Epidermal melanocyte (primary cell): ENCODE measurements at regions not wholly inside any gene's neighbourhood (a gene's known extent, or its start where the extent isn't known, plus 50 kb on each side); places are given as distances from the start of the nearest gene placed in this dataset.
"Not testable (repeated sequence)": the region's sequence is repeated elsewhere in the genome, so short reads cannot be mapped to it uniquely, and the experiment has no call there.

Source experiments
- DNase-seq: peaks from one replicate; pipeline ENCODE4 v3.0.0; 2011; ENCODE audit warnings: low spot score; ENCODE audit not compliant: insufficient read length

- no peak for DNase-seq
Observed at GRCh38 chr2:7672027-7672684, 754.9 kb downstream of the RNF144A start.

DNA sequence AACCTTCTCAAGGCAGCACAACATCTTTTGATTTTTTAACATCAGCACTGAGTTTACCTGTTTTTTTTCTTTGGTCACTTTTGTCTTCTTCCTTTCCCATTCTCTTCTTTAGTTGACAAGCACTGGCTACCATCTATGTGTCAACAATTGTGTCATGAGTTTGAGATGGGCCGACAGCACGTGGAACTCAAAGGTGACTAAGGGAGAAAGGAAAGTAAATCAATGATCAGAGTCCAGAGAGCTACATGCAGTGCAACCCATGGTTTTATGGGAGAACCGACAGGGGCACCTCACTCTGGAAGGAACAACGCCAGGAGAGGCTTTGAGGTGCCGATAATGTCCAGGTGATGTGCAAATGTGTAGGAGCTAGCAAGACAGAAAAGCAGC is 755.5 kb downstream of the RNF144A start:
- no peak for DNase-seq

DNA sequence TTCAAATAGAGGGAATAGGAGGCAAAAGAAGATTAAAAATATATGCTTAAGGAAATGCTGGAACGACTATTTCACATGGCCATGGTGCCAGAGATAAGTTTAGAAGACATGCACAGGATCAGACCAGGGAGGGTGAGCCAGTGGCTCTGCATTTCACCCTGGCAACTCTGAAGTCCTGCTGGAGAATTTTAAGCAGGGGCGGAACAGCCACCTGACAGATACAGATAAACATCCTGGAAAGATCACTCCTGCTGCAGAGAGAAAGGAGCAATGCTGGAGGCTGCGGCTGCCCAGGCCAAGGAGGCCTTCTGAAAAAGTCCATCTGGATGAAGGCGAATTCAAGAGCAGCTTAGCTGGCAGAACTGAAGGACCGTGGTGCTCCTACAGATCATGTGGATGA is 755.9 kb downstream of the RNF144A start:
- no peak for DNase-seq

DNA sequence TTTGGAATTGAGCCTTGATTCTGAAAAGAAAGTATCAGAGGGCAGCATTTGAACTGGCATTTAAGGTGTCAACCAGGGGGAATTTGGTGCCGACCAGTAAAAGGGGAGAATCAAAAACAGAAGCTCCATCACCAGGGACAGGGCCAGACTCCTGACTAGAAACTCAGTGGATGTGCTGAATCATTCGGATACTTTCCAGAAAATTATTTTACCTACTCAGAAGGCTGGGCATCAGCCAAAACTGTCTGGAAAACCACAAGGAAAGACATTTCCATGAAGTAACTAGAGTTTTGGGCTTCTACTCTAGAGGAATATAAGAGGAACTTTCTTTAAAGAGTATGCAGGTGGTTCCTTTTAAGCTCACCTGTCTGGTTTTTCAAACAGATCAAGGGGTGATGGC is 756.6 kb downstream of the RNF144A start:
- no peak for DNase-seq

DNA sequence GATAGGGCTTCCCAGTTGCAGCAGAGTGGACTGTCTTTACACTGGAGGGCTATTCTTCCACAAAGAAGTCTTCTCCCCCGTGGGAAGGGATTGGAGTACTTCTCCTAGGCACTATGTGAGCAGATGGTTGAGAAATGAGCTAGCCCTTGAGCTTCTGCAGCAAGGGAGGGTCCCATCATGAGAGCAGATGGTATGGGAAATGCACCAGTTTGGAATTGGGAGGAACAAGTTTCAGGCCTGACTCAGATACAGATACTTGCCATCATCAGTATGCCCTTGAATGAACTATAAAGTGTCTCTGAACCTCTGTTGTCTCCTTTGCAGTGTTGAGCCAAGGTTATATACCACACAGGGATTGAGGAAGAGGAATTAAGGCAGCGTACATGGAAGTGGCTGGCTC is 757.4 kb downstream of the RNF144A start:
- DNase-seq = no peak

DNA sequence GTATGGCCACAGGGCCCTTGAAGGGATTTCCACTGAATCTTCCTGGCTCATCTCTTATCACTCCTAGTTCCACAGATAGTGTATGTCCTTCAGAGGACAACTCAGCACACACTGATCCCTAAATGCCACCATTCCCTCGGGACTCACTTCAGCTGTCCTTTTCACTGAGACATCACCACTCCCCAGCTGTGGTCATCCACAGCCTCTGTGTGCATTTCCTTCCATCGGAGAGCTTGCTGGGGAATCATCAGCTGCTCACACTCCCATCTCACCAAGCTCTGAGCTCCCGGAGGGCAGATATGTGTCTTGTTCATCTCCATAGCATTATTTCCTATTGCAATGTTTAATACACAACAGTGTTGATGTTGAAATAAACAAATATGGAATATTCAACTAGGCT is 759.5 kb downstream of the RNF144A start:
- DNase-seq = no peak

- no peak for DNase-seq
Observed at GRCh38 chr2:7681881-7682461, 764.8 kb downstream of the RNF144A start.

DNA sequence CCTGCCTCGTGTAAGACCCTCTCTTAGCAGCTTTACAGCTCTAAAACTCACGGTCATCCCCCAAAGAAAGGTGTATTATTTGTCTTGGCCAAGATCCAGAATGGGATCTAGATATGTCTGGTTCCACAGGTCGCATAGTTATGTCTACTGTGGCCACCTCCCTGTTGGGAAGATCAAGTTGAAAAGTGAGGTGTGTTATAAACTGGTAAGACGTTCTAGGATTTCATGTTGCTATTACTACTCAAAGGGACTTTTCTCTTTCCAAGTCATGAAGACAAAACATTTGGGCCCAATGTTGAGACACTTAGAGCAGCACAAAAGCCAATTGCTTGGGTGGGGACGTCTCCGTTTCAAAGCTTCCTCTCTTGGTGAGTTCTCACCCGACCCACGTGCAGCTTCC is 766.0 kb downstream of the RNF144A start:
- DNase-seq = no peak

GRCh38 chr2:7683708-7684107 is 766.5 kb downstream of the RNF144A start:
- DNase-seq = no peak

DNA sequence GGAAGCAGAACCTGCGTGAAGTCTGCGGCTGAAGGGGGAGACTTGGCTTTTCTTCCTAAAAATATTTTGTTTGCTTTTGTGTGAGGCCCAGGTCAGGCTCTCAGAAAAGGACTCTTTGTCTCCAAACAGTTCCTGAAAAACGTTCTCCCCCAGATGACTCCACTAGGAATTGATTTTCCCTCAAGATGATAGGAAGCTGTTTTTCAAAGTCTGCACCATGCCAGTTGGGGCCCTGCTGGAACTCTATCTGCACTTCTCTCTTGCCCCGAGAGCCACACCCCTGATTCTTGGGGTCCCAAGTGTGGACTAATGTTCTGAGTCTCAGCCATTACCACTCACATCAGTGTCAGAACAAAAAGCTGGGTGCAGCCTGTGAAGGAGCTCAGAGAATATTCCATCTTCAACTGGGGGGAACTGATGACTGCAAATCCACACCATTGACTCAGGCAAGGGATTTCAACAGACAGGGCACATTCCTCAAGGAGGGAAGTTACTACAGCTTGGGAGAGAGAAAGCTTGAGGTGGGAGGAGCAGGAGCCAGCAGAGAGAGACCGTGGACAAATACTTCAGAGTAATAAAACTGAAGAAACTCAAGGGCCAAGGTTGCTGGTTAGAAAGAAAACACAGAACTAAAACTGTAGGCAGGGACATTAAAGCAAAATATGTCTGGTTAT is 768.3 kb downstream of the RNF144A start:
- DNase-seq = no peak

GRCh38 chr2:7686016-7686385 is 768.8 kb downstream of the RNF144A start:
- DNase-seq = no peak

DNA sequence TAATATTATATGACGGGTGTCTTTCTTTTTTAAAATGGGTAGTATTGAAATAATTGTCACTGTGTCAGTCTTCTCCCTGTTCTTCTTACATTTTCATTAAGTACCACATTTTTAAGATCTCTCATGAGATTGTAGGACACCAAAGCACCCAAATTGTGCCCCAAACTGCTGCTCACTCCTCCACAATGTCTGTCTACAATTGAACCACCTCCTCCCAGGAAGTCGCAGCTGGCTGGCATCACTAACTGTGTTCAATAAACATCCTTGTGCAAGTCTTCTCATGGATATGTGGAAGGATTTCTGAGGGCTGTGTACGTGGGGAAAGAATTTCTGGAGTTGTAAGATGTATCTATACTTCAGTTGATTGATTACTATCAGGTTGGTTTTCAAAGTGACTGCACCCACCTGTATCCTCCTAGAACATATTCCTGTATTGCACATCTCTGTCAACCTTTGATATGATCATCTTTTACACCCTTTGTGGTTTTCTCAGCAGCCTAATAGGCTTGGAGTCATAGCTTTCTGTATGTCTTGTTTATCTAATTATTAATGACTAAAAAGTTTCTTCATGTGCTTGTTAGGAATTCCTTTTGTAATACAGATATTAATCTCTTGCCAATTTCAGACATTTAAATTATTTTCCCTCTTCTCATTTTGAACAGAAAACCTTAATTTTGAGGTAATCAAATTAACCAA is 774.9 kb downstream of the RNF144A start:
- DNase-seq = no peak

DNA sequence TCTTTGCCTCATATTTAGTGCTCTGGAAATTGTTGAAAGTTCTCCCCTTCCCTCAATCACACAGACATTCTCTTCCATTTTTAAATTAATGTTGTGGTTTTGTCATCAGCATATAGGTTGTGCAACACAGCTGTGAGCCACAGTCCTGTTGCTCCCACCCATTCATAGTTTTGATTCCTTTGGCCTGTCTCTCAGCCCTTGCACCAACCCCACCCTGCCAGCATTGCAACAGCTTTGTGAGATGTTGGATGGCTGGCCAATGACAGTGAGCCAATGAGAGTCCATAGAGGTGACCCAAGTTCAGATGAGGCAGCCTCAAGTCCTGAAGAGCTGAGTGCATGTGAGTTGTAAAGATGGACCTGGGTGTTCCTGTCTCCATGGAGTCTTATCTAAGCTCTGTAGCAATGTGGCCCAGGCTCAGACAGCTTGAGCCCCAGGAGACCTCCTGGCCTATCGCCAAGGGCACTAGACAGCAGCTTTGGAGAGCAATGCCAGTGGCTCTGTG is 775.5 kb downstream of the RNF144A start:
- peak; percentile 34 for DNase-seq

- no peak for DNase-seq
Observed at GRCh38 chr2:7693246-7694075, 776.2 kb downstream of the RNF144A start.

DNA sequence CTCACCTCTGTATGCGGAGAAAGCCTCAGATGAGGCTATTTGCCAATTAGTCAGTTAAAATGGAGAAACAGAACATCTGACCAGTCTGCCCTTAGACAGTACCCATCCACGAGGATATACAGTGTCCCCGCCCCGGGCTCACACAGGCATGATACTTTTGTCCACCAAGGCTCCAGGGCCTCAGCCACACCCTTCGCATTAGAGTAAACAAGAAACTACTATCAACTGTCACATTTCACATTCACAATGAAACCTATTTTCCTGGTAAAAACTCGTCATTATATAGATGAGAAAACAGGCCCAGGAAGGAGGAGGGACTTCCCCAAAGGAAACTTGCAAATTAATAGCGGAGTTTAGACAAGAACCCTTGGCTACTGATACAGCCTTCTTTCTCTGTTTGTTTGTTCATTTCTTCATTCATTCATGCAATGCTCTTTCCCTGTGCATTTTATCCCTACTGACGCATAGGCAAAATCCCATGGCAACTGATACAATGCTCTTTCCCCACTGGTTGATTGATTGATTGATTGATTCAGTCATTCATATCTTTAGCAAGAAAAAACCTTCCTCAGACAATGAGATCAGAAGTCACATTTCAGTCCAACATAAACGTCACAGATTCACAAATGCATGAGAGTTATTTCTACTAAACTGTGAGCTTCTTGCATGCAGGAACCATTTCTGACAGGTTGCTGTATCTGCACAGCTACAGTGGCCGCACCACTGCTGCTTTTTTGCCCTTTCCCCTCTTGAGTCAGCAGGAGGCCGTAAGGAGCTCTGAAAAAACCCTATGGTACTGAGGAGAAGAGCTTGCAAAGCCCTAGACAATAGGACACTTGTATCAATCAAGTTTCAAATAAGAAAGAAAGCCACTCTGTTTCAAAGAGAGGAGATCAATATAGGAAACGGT is 777.1 kb downstream of the RNF144A start:
- DNase-seq = no peak

GRCh38 chr2:7696556-7696955 is 779.3 kb downstream of the RNF144A start:
- DNase-seq = not testable (repeated sequence)

- no peak for DNase-seq
Observed at GRCh38 chr2:7697052-7697451, 779.8 kb downstream of the RNF144A start.

GRCh38 chr2:7701791-7702190 is 784.6 kb downstream of the RNF144A start:
- DNase-seq = no peak

GRCh38 chr2:7703048-7703447 is 785.8 kb downstream of the RNF144A start:
- no peak for DNase-seq

- DNase-seq = no peak
Observed at GRCh38 chr2:7703543-7704144, 786.4 kb downstream of the RNF144A start.
